ENCODE measurements at regions not wholly inside any gene's neighbourhood (a gene's known extent, or its start where the extent isn't known, plus 50 kb on each side); places are given as distances from the start of the nearest gene placed in this dataset.
"Not testable (repeated sequence)": the region's sequence is repeated elsewhere in the genome, so short reads cannot be mapped to it uniquely, and the experiment has no call there.

- no peak for DNase-seq
Observed at GRCh38 chr6:16824845-16825685, 63.8 kb upstream of the ATXN1 start.

- DNase-seq: no peak
Observed at GRCh38 chr6:16823718-16824352, 62.6 kb upstream of the ATXN1 start.

GRCh38 chr6:16822975-16823717, 61.9 kb upstream of the ATXN1 start:
- DNase-seq: no peak

GRCh38 chr6:16822529-16822928, 61.3 kb upstream of the ATXN1 start:
- no peak for DNase-seq

GRCh38 chr6:16821834-16822264, 60.6 kb upstream of the ATXN1 start:
- DNase-seq: no peak

- not testable (repeated sequence) for DNase-seq
Observed at GRCh38 chr6:16820262-16820661, 59.0 kb upstream of the ATXN1 start.

- no peak for DNase-seq
Observed at GRCh38 chr6:16819752-16820151, 58.5 kb upstream of the ATXN1 start.

- no peak for DNase-seq
Observed at GRCh38 chr6:16818992-16819626, 57.8 kb upstream of the ATXN1 start.

- no peak for DNase-seq
Observed at GRCh38 chr6:16817594-16817993, 56.3 kb upstream of the ATXN1 start.

- DNase-seq: no peak
Observed at GRCh38 chr6:16816891-16817290, 55.6 kb upstream of the ATXN1 start.

- no peak for DNase-seq
Observed at GRCh38 chr6:16812993-16813392, 51.7 kb upstream of the ATXN1 start.

- no peak for DNase-seq
Observed at GRCh38 chr6:16811277-16811979, 50.2 kb upstream of the ATXN1 start.

All from renal pelvis (tissue), 1 donor.